ENCODE measurements at regions not wholly inside any gene's neighbourhood (a gene's known extent, or its start where the extent isn't known, plus 50 kb on each side); places are given as distances from the start of the nearest gene placed in this dataset.

- TF ChIP-seq CTCF (IDR thresholded peaks at IDR 0.05), result no peak
- no peak for TF ChIP-seq ZFX (IDR thresholded peaks at IDR 0.05; ENCODE audit: borderline replicate concordance)
Observed at GRCh38 chr1:79369091-79369490, 362.6 kb upstream of the ADGRL4 start.
